ENCODE measurements at regions not wholly inside any gene's neighbourhood (a gene's known extent, or its start where the extent isn't known, plus 50 kb on each side); places are given as distances from the start of the nearest gene placed in this dataset.

GRCh38 chr22:48595511-48595905, 1232.2 kb downstream of the BRD1 start:
- H3K9me3 ChIP-seq: no peaks in the 10 kb centered on the region
- no peak overlapping the region for H3K4me3 ChIP-seq
- ATAC-seq (ENCODE audit: insufficient number of reproducible peaks, low FRiP score, low read depth) (no peak), DNase-seq (ENCODE audit: low spot score) (no peak)
- no peaks in the 10 kb centered on the region for H3K27me3 ChIP-seq (replicated peaks; ENCODE audit: insufficient read depth)
- no peak overlapping the region for H3K27ac ChIP-seq
- H3K36me3 ChIP-seq: no peaks in the 10 kb centered on the region
- no peak for TF ChIP-seq CTCF (IDR thresholded peaks at IDR 0.05)
- H3K4me1 ChIP-seq (ENCODE audit: control insufficient read depth in 1 of 2, low read depth in 2 of 2): no peaks in the 10 kb centered on the region

DNA sequence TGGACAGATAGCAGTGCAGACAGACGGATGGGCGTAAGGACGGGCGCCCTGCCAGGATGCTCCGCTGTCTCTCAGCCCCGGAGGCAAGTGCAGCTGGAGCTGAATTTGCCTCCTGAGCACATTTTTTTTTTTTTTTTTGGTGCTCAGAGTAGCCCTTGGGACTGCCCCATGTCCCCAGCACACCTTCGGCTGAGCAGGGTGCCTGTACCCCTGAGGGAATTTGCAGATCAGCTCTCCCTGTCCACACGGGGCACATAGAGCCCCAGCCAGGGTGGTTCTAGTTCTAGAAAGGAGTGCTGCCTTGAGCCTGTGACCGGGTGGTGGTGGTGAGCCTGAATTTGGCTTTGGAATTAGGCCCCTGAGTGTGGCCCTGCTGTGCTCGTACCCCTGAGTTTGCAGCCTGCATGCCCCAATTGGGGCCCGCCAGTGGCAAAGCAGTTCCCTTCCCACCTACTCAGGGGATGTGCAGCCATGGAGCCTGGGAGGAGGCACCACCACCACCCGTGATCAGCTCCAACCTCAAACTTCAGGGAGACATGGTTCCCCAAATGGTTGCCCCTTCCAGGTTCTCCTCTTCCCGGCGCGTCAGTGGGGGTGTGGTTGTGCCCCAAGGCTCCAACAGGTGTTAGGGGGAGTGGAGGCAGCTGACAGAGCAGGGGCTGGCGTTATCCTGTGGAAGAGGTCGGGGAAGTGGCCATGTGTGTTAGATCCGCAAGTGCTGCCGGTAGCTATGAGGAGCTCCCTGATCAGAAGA, 1232.7 kb downstream of the BRD1 start:
- Histone ChIP-seq H3K27ac (no peak overlapping the region), H3K27me3 (replicated peaks; ENCODE audit: insufficient read depth) (no peaks in the 10 kb centered on the region), H3K36me3 (no peaks in the 10 kb centered on the region), H3K4me3 (no peak overlapping the region), H3K9me3 (no peaks in the 10 kb centered on the region), H3K4me1 (ENCODE audit: control insufficient read depth in 1 of 2, low read depth in 2 of 2) (no peaks in the 10 kb centered on the region)
- no peak for DNase-seq (ENCODE audit: low spot score)
- no peak for TF ChIP-seq CTCF (IDR thresholded peaks at IDR 0.05)
- no peak for ATAC-seq (ENCODE audit: insufficient number of reproducible peaks, low FRiP score, low read depth)

- ATAC-seq (ENCODE audit: insufficient number of reproducible peaks, low FRiP score, low read depth): no peak
- Histone ChIP-seq H3K36me3 (no peaks in the 10 kb centered on the region), H3K9me3 (no peaks in the 10 kb centered on the region), H3K4me3 (no peak overlapping the region), H3K27ac (no peak overlapping the region), H3K27me3 (replicated peaks; ENCODE audit: insufficient read depth) (no peaks in the 10 kb centered on the region), H3K4me1 (ENCODE audit: control insufficient read depth in 1 of 2, low read depth in 2 of 2) (no peaks in the 10 kb centered on the region)
- no peak for DNase-seq (ENCODE audit: low spot score)
- no peak for TF ChIP-seq CTCF (IDR thresholded peaks at IDR 0.05)
These were observed 1233.5 kb downstream of the BRD1 start for GRCh38 chr22:48594016-48594756.

DNA sequence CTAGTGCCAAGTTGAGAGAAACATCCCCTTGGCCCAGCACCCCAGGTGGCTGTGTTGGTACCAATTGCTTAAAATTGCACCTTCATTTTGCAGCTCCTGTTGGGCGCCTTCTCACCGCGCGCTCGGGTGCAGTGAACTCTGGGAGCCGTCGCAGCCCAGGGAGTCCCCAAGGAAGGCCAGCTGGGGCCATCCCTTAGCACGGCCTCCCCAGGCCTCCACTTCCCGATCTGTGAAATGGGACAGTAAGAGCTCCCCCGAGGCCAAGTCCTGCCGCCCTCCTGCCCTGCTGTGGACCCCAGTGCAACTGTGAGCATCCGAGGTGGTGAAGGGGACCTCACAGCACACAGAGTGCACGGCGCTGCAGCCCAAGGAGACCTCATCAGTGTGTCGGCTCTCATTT, 1234.1 kb downstream of the BRD1 start:
- H3K27me3 ChIP-seq (replicated peaks; ENCODE audit: insufficient read depth): no peaks in the 10 kb centered on the region
- no peak overlapping the region for H3K4me3 ChIP-seq
- ATAC-seq (ENCODE audit: insufficient number of reproducible peaks, low FRiP score, low read depth) (no peak), DNase-seq (ENCODE audit: low spot score) (no peak)
- TF ChIP-seq CTCF (IDR thresholded peaks at IDR 0.05): no peak
- no peaks in the 10 kb centered on the region for H3K4me1 ChIP-seq (ENCODE audit: control insufficient read depth in 1 of 2, low read depth in 2 of 2)
- no peaks in the 10 kb centered on the region for H3K36me3 ChIP-seq
- H3K27ac ChIP-seq: no peak overlapping the region
- H3K9me3 ChIP-seq: no peaks in the 10 kb centered on the region

DNA sequence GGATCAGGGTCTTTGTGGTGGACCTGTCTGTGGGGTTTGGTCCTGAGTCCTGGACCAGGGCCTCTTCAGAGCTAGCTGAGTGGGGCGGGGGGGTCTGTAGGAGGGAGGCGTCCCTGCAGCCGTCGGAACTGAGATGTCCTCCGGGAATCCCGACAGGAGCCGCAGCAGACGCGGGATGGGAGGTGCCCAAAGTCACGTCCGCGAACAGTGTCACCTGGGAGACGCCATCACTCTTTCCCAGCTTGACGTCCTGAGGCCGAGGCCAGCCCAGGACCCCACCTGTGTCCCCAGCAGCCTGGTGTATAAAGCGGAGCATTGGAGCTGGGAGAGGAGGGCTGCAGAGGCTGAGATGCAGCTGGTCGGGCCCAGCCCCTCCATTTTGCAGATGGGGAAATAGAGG, 1234.7 kb downstream of the BRD1 start:
- H3K27ac ChIP-seq: no peak overlapping the region
- no peaks in the 10 kb centered on the region for H3K36me3 ChIP-seq
- no peaks in the 10 kb centered on the region for H3K4me1 ChIP-seq (ENCODE audit: control insufficient read depth in 1 of 2, low read depth in 2 of 2)
- H3K9me3 ChIP-seq: no peaks in the 10 kb centered on the region
- TF ChIP-seq CTCF (IDR thresholded peaks at IDR 0.05): no peak
- DNase-seq (ENCODE audit: low spot score) (no peak), ATAC-seq (ENCODE audit: insufficient number of reproducible peaks, low FRiP score, low read depth) (no peak)
- no peak overlapping the region for H3K4me3 ChIP-seq
- H3K27me3 ChIP-seq (replicated peaks; ENCODE audit: insufficient read depth): no peaks in the 10 kb centered on the region
